ENCODE measurements at regions not wholly inside any gene's neighbourhood (a gene's known extent, or its start where the extent isn't known, plus 50 kb on each side); places are given as distances from the start of the nearest gene placed in this dataset.

GRCh38 chr9:3658964-3659363 is 133.2 kb upstream of the RFX3 start:
- Histone ChIP-seq H3K9ac (ENCODE audit: low read length) (no peak overlapping the region), H3K27ac (ENCODE audit: low read length in 2 of 2) (no peak overlapping the region), H3K9me3 (ENCODE audit: control extremely low read depth in 1 of 3, control insufficient read depth in 2 of 3, insufficient read depth in 1 of 3, low read length in 2 of 3) (peaks cover 0 to 3% (median 0%) of the 10 kb centered on the region in 3 donors), H4K20me1 (ENCODE audit: control insufficient read depth, insufficient read depth, low read length, poor library complexity, severe bottlenecking) (no peaks in the 10 kb centered on the region), H3K79me2 (ENCODE audit: control insufficient read depth, insufficient read depth, low read length) (no peaks in the 10 kb centered on the region), H3K4me2 (replicated peaks; ENCODE audit: low read depth, low read length, poor library complexity, severe bottlenecking) (no peak overlapping the region), H3K4me1 (ENCODE audit: control insufficient read depth in 2 of 2, insufficient read depth in 2 of 2, low read length in 2 of 2) (no peaks in the 10 kb centered on the region), H3K27me3 (replicated peaks in 1 of 4; ENCODE audit: control extremely low read depth in 1 of 4, control insufficient read depth in 3 of 4, insufficient read depth in 4 of 4, low read length in 3 of 4) (no peaks in the 10 kb centered on the region), H3K4me3 (ENCODE audit: control extremely low read depth in 1 of 5, extremely low read depth in 1 of 5, insufficient read depth in 1 of 5, low read depth in 2 of 5, low read length in 4 of 5) (no peak overlapping the region), H2AFZ (ENCODE audit: insufficient read depth, low read depth, low read length, poor library complexity, severe bottlenecking) (no peak overlapping the region), H3K36me3 (replicated peaks in 1 of 2; ENCODE audit: control extremely low read depth in 1 of 2, control insufficient read depth in 1 of 2, extremely low read depth in 1 of 2, insufficient read depth in 2 of 2, low read length in 1 of 2) (no peaks in the 10 kb centered on the region)
- ChIA-PET CTCF (no interaction called here), POLR2A (no interaction called here)
- WGBS (ENCODE audit: insufficient coverage) = 100% methylated on average over 1 of the region's 3 CpGs
- H3K27me3 Mint-ChIP-seq = no peaks in the 10 kb centered on the region
- ATAC-seq (ENCODE audit: low read depth) = no peak
- no peaks in the 10 kb centered on the region for H3K4me1 Mint-ChIP-seq
- no peak overlapping the region for H3K4me3 Mint-ChIP-seq
- DNase-seq = no peak
- TF ChIP-seq CTCF (IDR thresholded peaks at IDR 0.05) = no peak
- no peak for TF ChIP-seq EZH2 (IDR thresholded peaks at IDR 0.05; ENCODE audit: borderline replicate concordance, insufficient read depth, low read depth, low read length, poor library complexity, severe bottlenecking)
- H3K27ac Mint-ChIP-seq = no peak overlapping the region
- intact Hi-C loops (cut with micrococcal nuclease) = no loop called here
- H3K9me3 Mint-ChIP-seq (ENCODE audit: insufficient read depth) = no peaks in the 10 kb centered on the region

GRCh38 chr9:3656224-3656623 is 130.4 kb upstream of the RFX3 start:
- ATAC-seq (ENCODE audit: low read depth) (no peak), DNase-seq (no peak)
- WGBS (ENCODE audit: insufficient coverage) = no CpG with 5 or more reads among the region's 2 CpGs
- POLR2A ChIA-PET = no interaction called here
- H3K9me3 Mint-ChIP-seq (ENCODE audit: insufficient read depth) = no peaks in the 10 kb centered on the region
- Histone ChIP-seq H3K4me3 (ENCODE audit: control extremely low read depth in 1 of 5, extremely low read depth in 1 of 5, insufficient read depth in 1 of 5, low read depth in 2 of 5, low read length in 4 of 5) (no peak overlapping the region), H4K20me1 (ENCODE audit: control insufficient read depth, insufficient read depth, low read length, poor library complexity, severe bottlenecking) (no peaks in the 10 kb centered on the region), H2AFZ (ENCODE audit: insufficient read depth, low read depth, low read length, poor library complexity, severe bottlenecking) (no peak overlapping the region), H3K4me2 (replicated peaks; ENCODE audit: low read depth, low read length, poor library complexity, severe bottlenecking) (no peak overlapping the region), H3K36me3 (replicated peaks in 1 of 2; ENCODE audit: control extremely low read depth in 1 of 2, control insufficient read depth in 1 of 2, extremely low read depth in 1 of 2, insufficient read depth in 2 of 2, low read length in 1 of 2) (no peaks in the 10 kb centered on the region), H3K9me3 (ENCODE audit: control extremely low read depth in 1 of 3, control insufficient read depth in 2 of 3, insufficient read depth in 1 of 3, low read length in 2 of 3) (peaks cover 0 to 3% (median 0%) of the 10 kb centered on the region in 3 donors), H3K27ac (ENCODE audit: low read length in 2 of 2) (no peak overlapping the region), H3K4me1 (ENCODE audit: control insufficient read depth in 2 of 2, insufficient read depth in 2 of 2, low read length in 2 of 2) (no peaks in the 10 kb centered on the region), H3K79me2 (ENCODE audit: control insufficient read depth, insufficient read depth, low read length) (no peaks in the 10 kb centered on the region), H3K27me3 (replicated peaks in 1 of 4; ENCODE audit: control extremely low read depth in 1 of 4, control insufficient read depth in 3 of 4, insufficient read depth in 4 of 4, low read length in 3 of 4) (no peaks in the 10 kb centered on the region), H3K9ac (ENCODE audit: low read length) (no peak overlapping the region)
- no peaks in the 10 kb centered on the region for H3K27me3 Mint-ChIP-seq
- no peaks in the 10 kb centered on the region for H3K4me1 Mint-ChIP-seq
- no peak overlapping the region for H3K27ac Mint-ChIP-seq
- no peak overlapping the region for H3K4me3 Mint-ChIP-seq
- CTCF ChIA-PET = no interaction called here
- no peak for TF ChIP-seq CTCF (IDR thresholded peaks at IDR 0.05)
- no peak for TF ChIP-seq EZH2 (IDR thresholded peaks at IDR 0.05; ENCODE audit: borderline replicate concordance, insufficient read depth, low read depth, low read length, poor library complexity, severe bottlenecking)
- intact Hi-C loops (cut with micrococcal nuclease) = no loop called here

Data from B cell (primary cell).